ENCODE measurements at regions not wholly inside any gene's neighbourhood (a gene's known extent, or its start where the extent isn't known, plus 50 kb on each side); places are given as distances from the start of the nearest gene placed in this dataset.

DNA sequence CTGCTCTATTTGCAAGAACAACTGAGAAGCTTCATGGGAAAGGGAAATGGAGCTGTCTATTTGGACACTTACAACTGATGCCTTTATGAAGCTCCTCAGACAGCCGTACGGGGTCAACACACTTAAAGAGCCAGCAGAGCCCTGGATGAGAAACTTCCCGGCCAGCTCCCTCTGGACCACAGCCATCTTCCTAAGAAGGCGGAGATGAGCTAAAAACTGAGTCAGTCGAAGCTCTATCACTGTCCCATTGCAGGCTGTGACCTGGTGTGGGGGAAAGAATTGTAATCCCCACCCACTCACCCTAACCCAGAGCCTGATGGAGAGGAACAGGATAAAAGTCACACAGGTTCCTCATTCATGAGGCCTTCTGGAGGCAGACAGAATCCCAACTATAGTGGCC is 360.4 kb upstream of the JARID2 start:
- H3K27me3 ChIP-seq (ENCODE audit: control insufficient read depth in 3 of 3, insufficient read depth in 3 of 3, low read depth in 1 of 3, low read length in 3 of 3) = no peaks in the 10 kb centered on the region
- no peak overlapping the region for H2BK5ac ChIP-seq (ENCODE audit: low read length)
- WGBS, 2 donors (ENCODE audit: extremely low coverage in 2 of 2, insufficient read length in 2 of 2, insufficient replicate concordance in 1 of 2) = no CpG with 5 or more reads among the region's 5 CpGs
- no peak overlapping the region for H3K27ac ChIP-seq (replicated peaks; ENCODE audit: low read length)
- no peak overlapping the region for H3K4me3 ChIP-seq (ENCODE audit: low read length in 2 of 2)
- H3K79me1 ChIP-seq (ENCODE audit: low read depth, low read length) = no peaks in the 10 kb centered on the region
- H4K8ac ChIP-seq (ENCODE audit: low read depth, low read length) = no peak overlapping the region
- H3K9me3 ChIP-seq (replicated peaks in 1 of 2; ENCODE audit: control insufficient read depth in 2 of 2, insufficient read depth in 1 of 2, low read depth in 1 of 2, low read length in 2 of 2) = no peaks in the 10 kb centered on the region
- no peak overlapping the region for H2BK15ac ChIP-seq (ENCODE audit: low read length)
- H3K14ac ChIP-seq (ENCODE audit: low read length) = peak overlapping the region; percentile 40
- H3K23ac ChIP-seq (ENCODE audit: low read depth, low read length, poor library complexity) = no peak overlapping the region
- H3K4me2 ChIP-seq (ENCODE audit: insufficient read depth, low read length, poor library complexity, severe bottlenecking) = no peak overlapping the region
- no peak for DNase-seq (ENCODE audit: low spot score)
- peak overlapping the region; percentile 21 for H3K18ac ChIP-seq (ENCODE audit: low read length)
- H2BK120ac ChIP-seq (ENCODE audit: low read depth, low read length) = no peak overlapping the region
- H2AK5ac ChIP-seq (ENCODE audit: low read depth, low read length) = no peak overlapping the region
- peak overlapping the region; percentile 27 for H2BK12ac ChIP-seq (ENCODE audit: low read length)
- H3K4ac ChIP-seq (ENCODE audit: low read length) = peak overlapping the region; percentile 29
- no peaks in the 10 kb centered on the region for H3K36me3 ChIP-seq (replicated peaks in 1 of 2; ENCODE audit: control insufficient read depth in 2 of 2, insufficient read depth in 2 of 2, low read length in 2 of 2)
- peaks cover 15 to 28% of the 10 kb centered on the region in 2 donors for H3K4me1 ChIP-seq (ENCODE audit: control insufficient read depth in 2 of 2, insufficient read depth in 1 of 2, low read depth in 1 of 2, low read length in 2 of 2)
- H3K9ac ChIP-seq (ENCODE audit: low read depth, low read length, poor library complexity) = no peak overlapping the region
- no peak overlapping the region for H4K91ac ChIP-seq (ENCODE audit: low read depth, low read length, poor library complexity)
- H2AFZ ChIP-seq (ENCODE audit: low read length) = no peak overlapping the region

DNA sequence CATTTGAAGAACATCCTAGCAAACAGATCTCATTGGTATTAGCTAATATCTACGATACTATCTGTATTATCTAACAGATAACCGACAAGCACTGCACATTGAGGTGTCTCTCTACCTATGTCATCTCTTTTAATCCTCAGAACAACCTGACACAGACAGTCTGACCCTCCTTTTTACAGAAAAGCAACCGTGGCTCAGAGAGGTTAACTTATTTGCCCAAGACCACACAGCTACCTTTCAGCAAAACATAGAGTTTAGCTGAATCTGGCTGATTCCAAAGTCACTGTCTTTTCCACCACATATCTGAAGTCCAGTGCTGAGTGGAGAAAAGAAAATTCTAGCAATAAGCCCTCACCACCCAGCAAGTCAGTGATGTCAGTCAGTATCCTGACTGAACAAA is 358.7 kb upstream of the JARID2 start:
- Histone ChIP-seq H2AK5ac (ENCODE audit: low read depth, low read length) (no peak overlapping the region), H3K27me3 (ENCODE audit: control insufficient read depth in 3 of 3, insufficient read depth in 3 of 3, low read depth in 1 of 3, low read length in 3 of 3) (no peaks in the 10 kb centered on the region), H3K4me2 (ENCODE audit: insufficient read depth, low read length, poor library complexity, severe bottlenecking) (no peak overlapping the region), H2BK5ac (ENCODE audit: low read length) (no peak overlapping the region), H2BK15ac (ENCODE audit: low read length) (no peak overlapping the region), H3K4ac (ENCODE audit: low read length) (no peak overlapping the region), H2BK12ac (ENCODE audit: low read length) (no peak overlapping the region), H4K91ac (ENCODE audit: low read depth, low read length, poor library complexity) (no peak overlapping the region), H3K36me3 (replicated peaks in 1 of 2; ENCODE audit: control insufficient read depth in 2 of 2, insufficient read depth in 2 of 2, low read length in 2 of 2) (no peaks in the 10 kb centered on the region), H3K9me3 (replicated peaks in 1 of 2; ENCODE audit: control insufficient read depth in 2 of 2, insufficient read depth in 1 of 2, low read depth in 1 of 2, low read length in 2 of 2) (no peaks in the 10 kb centered on the region), H3K27ac (replicated peaks; ENCODE audit: low read length) (no peak overlapping the region), H3K18ac (ENCODE audit: low read length) (no peak overlapping the region), H2AFZ (ENCODE audit: low read length) (no peak overlapping the region), H3K14ac (ENCODE audit: low read length) (no peak overlapping the region), H3K4me1 (ENCODE audit: control insufficient read depth in 2 of 2, insufficient read depth in 1 of 2, low read depth in 1 of 2, low read length in 2 of 2) (peaks cover 14 to 17% of the 10 kb centered on the region in 2 donors), H2BK120ac (ENCODE audit: low read depth, low read length) (no peak overlapping the region), H4K8ac (ENCODE audit: low read depth, low read length) (no peak overlapping the region), H3K4me3 (ENCODE audit: low read length in 2 of 2) (no peak overlapping the region), H3K79me1 (ENCODE audit: low read depth, low read length) (no peaks in the 10 kb centered on the region), H3K23ac (ENCODE audit: low read depth, low read length, poor library complexity) (no peak overlapping the region), H3K9ac (ENCODE audit: low read depth, low read length, poor library complexity) (no peak overlapping the region)
- WGBS, 2 donors (ENCODE audit: extremely low coverage in 2 of 2, insufficient read length in 2 of 2, insufficient replicate concordance in 1 of 2) = no CpG with 5 or more reads among the region's 3 CpGs
- DNase-seq (ENCODE audit: low spot score) = no peak

DNA sequence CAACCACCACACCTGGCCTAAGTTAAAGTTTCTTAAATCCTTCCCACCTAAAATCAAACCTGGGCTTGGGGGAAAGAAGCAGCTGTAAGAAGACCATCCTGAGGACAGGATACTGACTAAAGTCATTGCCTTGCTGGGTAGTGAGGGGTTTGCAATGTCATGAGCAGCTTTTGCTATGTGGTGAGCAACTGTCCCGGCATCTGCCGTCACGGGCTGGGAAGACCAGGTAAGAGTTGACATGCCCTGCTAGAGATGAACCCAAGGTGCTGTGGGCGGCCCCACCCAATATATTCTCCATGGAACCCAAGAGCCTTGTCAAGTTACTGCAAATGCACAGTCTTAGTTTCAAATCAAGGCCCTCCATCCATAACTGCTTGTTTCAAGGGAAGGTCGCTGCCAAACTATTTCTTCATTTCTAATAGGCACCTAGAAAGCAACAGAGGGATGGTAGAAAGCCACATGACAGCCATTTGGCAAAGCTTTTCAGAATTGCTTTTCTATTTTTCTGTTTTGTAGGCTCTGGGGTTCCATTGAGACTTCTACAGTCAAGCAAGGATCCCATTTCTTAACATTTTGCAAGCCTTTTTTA is 357.8 kb upstream of the JARID2 start:
- Histone ChIP-seq H3K36me3 (replicated peaks in 1 of 2; ENCODE audit: control insufficient read depth in 2 of 2, insufficient read depth in 2 of 2, low read length in 2 of 2) (no peaks in the 10 kb centered on the region), H2BK120ac (ENCODE audit: low read depth, low read length) (no peak overlapping the region), H2BK15ac (ENCODE audit: low read length) (no peak overlapping the region), H3K23ac (ENCODE audit: low read depth, low read length, poor library complexity) (no peak overlapping the region), H2AK5ac (ENCODE audit: low read depth, low read length) (no peak overlapping the region), H2BK12ac (ENCODE audit: low read length) (no peak overlapping the region), H3K27ac (replicated peaks; ENCODE audit: low read length) (no peak overlapping the region), H3K4ac (ENCODE audit: low read length) (no peak overlapping the region), H4K91ac (ENCODE audit: low read depth, low read length, poor library complexity) (no peak overlapping the region), H3K9me3 (replicated peaks in 1 of 2; ENCODE audit: control insufficient read depth in 2 of 2, insufficient read depth in 1 of 2, low read depth in 1 of 2, low read length in 2 of 2) (no peaks in the 10 kb centered on the region), H4K8ac (ENCODE audit: low read depth, low read length) (no peak overlapping the region), H3K4me2 (ENCODE audit: insufficient read depth, low read length, poor library complexity, severe bottlenecking) (no peak overlapping the region), H3K27me3 (ENCODE audit: control insufficient read depth in 3 of 3, insufficient read depth in 3 of 3, low read depth in 1 of 3, low read length in 3 of 3) (no peaks in the 10 kb centered on the region), H3K79me1 (ENCODE audit: low read depth, low read length) (no peaks in the 10 kb centered on the region), H2BK5ac (ENCODE audit: low read length) (no peak overlapping the region), H3K4me1 (ENCODE audit: control insufficient read depth in 2 of 2, insufficient read depth in 1 of 2, low read depth in 1 of 2, low read length in 2 of 2) (peaks cover 8 to 9% of the 10 kb centered on the region in 2 donors), H3K14ac (ENCODE audit: low read length) (no peak overlapping the region), H3K4me3 (ENCODE audit: low read length in 2 of 2) (no peak overlapping the region), H3K9ac (ENCODE audit: low read depth, low read length, poor library complexity) (no peak overlapping the region), H3K18ac (ENCODE audit: low read length) (no peak overlapping the region), H2AFZ (ENCODE audit: low read length) (no peak overlapping the region)
- no peak for DNase-seq (ENCODE audit: low spot score)
- no CpG with 5 or more reads among the region's 5 CpGs for WGBS, 2 donors (ENCODE audit: extremely low coverage in 2 of 2, insufficient read length in 2 of 2, insufficient replicate concordance in 1 of 2)

DNA sequence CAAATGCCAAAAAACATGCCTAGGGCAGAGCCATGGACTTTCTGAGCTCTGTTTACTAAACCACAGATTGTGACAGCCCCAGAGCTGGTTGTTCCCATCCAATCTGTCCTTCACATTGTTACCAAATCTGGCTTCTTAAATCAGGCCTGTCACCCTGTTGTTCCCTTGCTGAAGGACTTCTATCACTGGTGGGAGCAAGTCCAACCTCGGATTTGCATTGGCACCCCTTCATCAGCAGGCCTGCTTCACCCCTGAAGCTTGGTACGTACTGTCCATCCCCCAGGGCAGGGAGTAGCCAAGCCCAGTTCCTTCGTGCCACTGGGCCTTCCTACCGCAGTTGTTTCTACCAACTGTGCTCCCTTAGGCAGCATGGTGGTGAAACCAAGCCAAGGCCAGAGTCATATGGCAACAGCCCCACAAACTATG is 357.3 kb upstream of the JARID2 start:
- no CpG with 5 or more reads among the region's 4 CpGs for WGBS, 2 donors (ENCODE audit: extremely low coverage in 2 of 2, insufficient read length in 2 of 2, insufficient replicate concordance in 1 of 2)
- Histone ChIP-seq H2BK120ac (ENCODE audit: low read depth, low read length) (no peak overlapping the region), H3K4me2 (ENCODE audit: insufficient read depth, low read length, poor library complexity, severe bottlenecking) (no peak overlapping the region)

More for the DNA sequence above, 357.3 kb upstream of the JARID2 start:
- H2BK5ac ChIP-seq (ENCODE audit: low read length) = no peak overlapping the region
- no peak overlapping the region for H3K9ac ChIP-seq (ENCODE audit: low read depth, low read length, poor library complexity)
- H3K27ac ChIP-seq (replicated peaks; ENCODE audit: low read length) = no peak overlapping the region
- H3K23ac ChIP-seq (ENCODE audit: low read depth, low read length, poor library complexity) = no peak overlapping the region
- no peaks in the 10 kb centered on the region for H3K79me1 ChIP-seq (ENCODE audit: low read depth, low read length)
- H3K4me1 ChIP-seq (ENCODE audit: control insufficient read depth in 2 of 2, insufficient read depth in 1 of 2, low read depth in 1 of 2, low read length in 2 of 2) = peaks cover 8% of the 10 kb centered on the region in 2 donors
- peak overlapping the region; percentile 69 for H3K18ac ChIP-seq (ENCODE audit: low read length)
- no peak overlapping the region for H3K4ac ChIP-seq (ENCODE audit: low read length)
- H3K9me3 ChIP-seq (replicated peaks in 1 of 2; ENCODE audit: control insufficient read depth in 2 of 2, insufficient read depth in 1 of 2, low read depth in 1 of 2, low read length in 2 of 2) = peaks cover 0 to 2% of the 10 kb centered on the region in 2 donors
- no peak for DNase-seq (ENCODE audit: low spot score)
- H3K14ac ChIP-seq (ENCODE audit: low read length) = peak overlapping the region; percentile 66
- H2BK15ac ChIP-seq (ENCODE audit: low read length) = no peak overlapping the region
- H3K27me3 ChIP-seq (ENCODE audit: control insufficient read depth in 3 of 3, insufficient read depth in 3 of 3, low read depth in 1 of 3, low read length in 3 of 3) = no peaks in the 10 kb centered on the region
- H3K36me3 ChIP-seq (replicated peaks in 1 of 2; ENCODE audit: control insufficient read depth in 2 of 2, insufficient read depth in 2 of 2, low read length in 2 of 2) = no peaks in the 10 kb centered on the region
- H2AK5ac ChIP-seq (ENCODE audit: low read depth, low read length) = no peak overlapping the region
- H2AFZ ChIP-seq (ENCODE audit: low read length) = no peak overlapping the region
- H3K4me3 ChIP-seq (ENCODE audit: low read length in 2 of 2) = no peak overlapping the region
- H4K8ac ChIP-seq (ENCODE audit: low read depth, low read length) = no peak overlapping the region
- H4K91ac ChIP-seq (ENCODE audit: low read depth, low read length, poor library complexity) = no peak overlapping the region
- peak overlapping the region; percentile 85 for H2BK12ac ChIP-seq (ENCODE audit: low read length)
